ENCODE measurements at regions not wholly inside any gene's neighbourhood (a gene's known extent, or its start where the extent isn't known, plus 50 kb on each side); places are given as distances from the start of the nearest gene placed in this dataset.
"Not testable (repeated sequence)": the region's sequence is repeated elsewhere in the genome, so short reads cannot be mapped to it uniquely, and the experiment has no call there.

DNA sequence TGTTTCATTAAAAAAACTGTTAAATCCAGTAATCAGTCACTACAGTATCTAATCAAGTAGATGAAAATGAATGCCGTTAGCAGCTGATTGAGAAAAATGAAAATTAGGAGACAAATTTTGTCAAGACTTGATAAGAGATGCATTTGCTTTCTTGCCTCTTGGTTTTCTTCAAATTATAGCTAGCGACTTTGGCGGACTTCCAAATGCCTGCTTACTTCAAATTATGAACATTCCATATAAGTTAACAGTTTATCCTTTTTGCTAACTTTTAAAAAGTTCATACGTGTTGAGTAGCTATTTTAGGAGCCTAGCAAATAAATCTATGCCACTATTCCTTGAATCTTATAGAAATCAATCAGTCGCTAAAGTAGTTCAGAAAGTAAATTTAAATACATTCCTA is 58.8 kb downstream of the PPP4R3C start:
- DNase-seq = no peak

DNA sequence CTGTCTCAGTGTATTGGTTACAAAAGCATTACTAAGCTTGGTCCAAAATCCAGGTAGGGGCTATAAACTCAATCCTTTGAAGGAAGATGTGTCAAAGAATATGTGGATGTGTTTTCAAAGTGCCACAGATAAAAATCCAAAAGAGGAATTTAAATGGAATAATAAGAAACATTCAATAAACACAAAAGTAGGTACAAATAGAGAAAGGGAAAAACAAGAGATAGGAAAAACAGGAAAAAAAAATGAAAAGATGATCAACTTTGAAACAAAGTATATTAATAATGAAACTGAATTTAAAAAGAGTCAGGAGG is 64.0 kb downstream of the PPP4R3C start:
- DNase-seq = no peak

DNA sequence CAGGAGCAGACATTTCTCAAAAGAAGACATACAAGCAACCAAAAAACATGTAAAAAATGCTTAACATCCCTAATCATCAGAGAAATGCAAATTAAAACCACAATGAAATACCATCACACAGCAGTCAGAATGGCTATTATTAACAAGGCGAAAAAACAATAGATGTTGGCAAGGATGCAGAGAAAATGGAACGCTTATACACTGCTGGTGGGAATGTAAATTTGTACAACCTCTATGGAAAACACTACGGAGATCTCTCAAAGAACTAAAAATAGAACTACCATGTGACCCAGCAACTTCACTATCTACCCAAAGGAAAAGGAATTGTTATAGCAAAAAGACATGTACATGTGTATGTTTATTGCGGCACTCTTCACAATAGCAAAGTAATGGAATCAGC is 71.5 kb downstream of the PPP4R3C start:
- no peak for DNase-seq

- no peak for DNase-seq
Measured at GRCh38 chrX:27381419-27381818, 81.7 kb downstream of the PPP4R3C start.

DNA sequence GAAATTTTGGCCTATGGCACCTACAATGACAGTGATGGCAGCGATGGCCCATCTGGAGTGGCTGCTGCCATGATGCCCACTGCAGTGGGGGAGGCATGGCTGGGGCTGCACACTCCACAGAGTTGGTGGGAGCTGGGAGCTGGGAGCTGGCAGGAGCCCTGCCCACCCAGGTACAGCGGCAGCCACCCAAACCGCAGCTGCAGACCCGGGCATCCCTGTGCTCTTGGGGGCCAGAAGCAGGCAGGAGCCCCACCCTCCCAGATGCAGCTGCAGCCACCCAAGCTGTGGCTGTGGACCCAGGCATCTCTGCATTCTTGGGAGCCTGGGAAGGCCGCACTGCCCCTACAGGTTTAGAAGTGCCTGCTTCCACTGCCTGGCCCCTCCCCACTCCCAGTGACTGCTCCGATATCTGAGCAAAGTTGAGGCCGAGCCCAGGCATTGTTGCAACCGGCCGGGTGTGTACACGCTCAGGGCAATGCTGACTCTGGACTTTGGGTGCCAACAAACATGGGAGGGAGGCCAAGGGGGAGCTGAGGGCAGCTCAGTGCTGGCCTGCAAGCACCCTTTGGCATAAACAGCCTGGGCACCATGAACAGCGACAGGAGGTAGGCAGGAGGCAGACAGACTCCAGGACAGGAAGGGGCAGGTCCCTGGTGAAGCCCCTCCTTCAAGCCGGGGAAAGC is 82.8 kb downstream of the PPP4R3C start:
- no peak for DNase-seq

DNA sequence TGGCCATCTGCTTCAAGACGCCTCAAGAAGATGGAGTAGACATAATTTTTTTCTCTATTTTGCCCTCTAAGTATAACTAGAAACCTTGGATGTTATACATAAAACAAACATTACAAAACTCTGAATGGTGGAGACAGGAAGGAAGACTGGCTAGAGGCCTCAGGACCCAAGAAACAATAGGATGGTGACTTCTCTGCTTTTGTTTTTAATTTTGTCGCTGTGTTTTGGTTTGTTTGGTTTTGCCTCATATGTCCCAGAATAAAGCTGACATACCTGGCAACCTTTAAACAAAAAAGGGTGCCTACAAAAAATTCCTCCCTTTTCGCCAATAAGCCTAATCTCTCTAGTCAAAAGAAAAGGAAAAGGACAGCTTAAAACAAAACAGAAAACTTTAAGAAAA is 109.1 kb downstream of the PPP4R3C start:
- no peak for DNase-seq

DNA sequence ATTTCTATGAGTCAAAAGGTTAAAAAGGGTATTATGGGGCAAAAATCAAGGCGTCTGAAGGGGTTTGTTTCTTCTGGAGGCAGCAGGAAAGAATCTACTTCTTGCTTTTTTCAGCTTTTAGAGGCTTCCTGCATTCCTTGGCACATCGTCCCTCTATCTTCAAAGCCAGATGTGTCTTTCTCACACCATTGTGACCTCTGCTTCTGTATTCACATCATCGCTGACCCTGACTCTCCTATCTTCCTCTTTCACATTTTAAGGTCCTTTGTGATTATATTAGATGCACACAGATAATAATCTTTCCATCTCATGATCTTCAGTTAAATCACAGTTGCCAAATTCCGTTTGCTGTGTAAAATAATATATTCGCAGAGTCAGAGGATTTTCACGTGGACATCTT is 112.7 kb downstream of the PPP4R3C start:
- no peak for DNase-seq

DNA sequence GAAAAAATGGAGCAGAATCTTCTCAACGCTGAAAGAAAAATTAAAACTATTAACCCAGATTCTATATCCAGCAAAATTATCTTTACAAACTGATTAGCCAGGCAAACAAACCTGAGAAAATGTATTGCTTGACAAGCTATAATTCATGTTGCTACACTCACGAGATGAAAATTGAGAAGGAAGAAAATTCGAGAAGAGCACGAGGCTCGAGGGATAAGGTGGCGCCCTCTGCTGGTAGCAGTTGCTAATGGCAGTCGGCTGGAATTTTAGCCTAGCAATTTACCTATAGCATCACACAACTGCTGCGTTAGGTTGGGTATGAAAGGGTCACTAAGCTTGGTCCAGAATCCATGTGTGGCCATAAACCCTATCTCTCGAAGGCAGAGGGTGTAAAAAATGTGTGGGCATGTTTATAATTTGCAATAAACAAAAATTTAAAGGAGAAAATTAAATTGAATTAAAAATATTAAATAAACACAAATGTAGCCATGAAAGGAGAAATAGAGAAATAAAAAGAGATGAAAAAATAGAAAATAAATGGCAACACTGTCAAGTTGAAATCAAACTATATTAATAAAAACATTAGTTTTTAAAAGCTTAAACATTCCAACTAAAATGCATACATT is 126.6 kb downstream of the PPP4R3C start:
- DNase-seq = peak; percentile 52 to 56

DNA sequence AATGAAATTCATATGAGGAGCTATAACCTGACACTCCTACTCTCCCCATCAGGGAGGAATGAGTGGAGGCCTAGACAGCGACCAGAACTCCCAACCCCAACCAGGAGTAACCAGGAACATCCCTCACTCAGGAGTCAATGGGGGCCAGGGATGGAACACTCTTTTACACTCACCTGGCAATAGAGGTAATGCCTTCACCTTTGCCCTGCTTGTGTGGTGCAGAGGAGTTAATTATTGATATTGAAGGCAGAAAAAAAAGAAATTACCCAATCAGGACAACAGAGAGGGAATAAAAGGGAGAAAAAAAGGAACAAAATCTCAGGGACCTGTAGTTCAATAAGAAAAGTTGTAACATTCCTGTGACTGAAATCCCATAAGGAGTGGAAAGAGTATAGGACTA is 141.5 kb downstream of the PPP4R3C start:
- no peak for DNase-seq

DNA sequence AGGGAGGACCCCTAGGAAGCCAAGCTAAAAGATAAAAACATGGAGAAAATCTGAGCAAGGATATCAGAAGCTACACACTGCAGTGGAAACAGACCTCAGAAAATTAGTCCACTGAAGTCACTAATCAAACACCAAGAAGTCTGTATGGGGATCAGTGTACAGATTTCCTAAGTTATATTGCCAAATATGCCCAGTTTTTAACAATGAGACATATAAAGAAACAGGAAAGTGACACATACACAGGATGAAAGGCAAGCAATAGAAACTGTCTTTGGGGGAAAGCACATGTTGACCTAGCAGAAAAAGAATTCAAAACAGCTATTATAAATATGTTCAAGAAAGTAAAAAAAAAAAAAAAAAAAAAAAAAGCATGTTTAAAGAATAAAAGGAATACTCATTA is 153.7 kb downstream of the PPP4R3C start:
- no peak for DNase-seq

DNA sequence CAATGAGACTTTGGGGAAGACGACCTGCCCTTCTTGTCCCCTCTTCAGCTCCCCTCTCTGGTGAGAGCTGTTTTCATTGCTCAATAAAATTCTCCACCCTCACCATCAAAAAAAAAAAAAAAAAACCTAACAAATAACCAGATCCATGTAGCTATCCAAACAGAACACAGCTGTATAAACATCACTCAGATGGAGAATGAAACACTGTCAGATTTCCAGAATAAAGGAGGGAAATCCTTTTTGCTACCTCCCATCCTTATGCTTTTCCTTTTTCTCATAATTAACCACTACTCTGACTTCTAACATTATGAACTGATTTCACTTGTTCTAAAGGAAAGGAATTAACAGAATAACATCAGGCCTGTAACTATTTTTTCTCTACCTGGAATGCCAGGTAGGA is 155.6 kb downstream of the PPP4R3C start:
- DNase-seq = no peak

- DNase-seq = not testable (repeated sequence)
Measured at GRCh38 chrX:27292552-27292951, 170.6 kb downstream of the PPP4R3C start.

DNA sequence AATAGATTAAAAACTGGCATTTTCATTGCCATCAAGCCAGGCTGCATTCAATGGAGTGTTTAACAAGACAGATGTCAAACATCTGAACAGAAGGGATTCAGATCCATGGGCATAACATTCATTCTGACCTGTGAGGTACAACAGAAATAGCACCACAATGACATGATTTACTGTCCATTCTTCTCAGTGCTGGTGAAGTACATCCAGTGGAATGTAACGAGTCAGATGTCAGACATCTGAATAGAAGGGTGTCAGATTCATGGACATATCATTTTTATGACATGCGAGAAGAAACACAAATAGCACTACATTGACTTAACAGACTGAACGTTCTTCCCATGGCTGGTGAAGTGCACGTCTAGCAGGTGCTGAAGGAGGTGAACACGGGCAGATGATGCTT is 186.4 kb downstream of the PPP4R3C start:
- DNase-seq = no peak

GRCh38 chrX:27254656-27255055 is 208.5 kb downstream of the PPP4R3C start:
- no peak for DNase-seq

GRCh38 chrX:27251369-27251768 is 211.8 kb downstream of the PPP4R3C start:
- no peak for DNase-seq

DNA sequence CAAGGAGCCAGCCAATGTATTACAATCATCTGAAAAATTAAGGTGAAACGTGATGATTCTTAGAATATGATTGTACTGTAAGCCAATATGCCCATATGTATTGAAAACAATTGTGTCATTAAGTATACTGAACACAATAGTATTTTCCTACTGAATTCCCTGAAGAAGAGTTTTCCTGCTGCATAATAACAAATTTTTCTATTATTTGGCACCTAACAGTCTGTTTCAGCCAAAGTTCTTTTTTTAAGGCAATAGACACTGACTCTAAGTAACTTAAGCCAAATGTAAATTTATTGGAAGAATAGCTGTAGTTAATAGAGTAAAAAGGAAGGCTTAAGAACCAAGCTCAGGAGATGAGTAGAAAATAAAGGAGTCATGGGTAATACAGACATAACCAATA is 220.6 kb downstream of the PPP4R3C start:
- no peak for DNase-seq

DNA sequence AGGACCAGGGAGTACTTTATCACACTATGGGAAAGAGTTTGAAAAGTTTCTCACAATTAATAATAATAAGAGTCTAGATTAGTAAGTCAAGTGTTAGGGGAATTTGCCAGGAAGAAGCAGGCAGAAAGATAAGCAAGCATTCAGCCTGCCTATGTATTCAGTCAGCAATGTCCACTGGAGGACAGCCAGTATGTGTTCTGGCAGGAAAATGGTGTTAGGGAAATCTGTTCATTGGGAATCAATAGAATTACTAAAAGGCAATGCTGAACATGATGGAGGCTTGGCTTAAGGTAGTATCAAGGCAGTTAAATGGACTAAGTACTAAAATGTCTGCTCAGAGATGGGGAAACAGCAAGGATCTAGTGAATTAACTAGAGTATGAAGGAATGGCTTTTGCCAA is 221.2 kb downstream of the PPP4R3C start:
- no peak for DNase-seq

GRCh38 chrX:27240042-27240441 is 223.1 kb downstream of the PPP4R3C start:
- DNase-seq = not testable (repeated sequence)

DNA sequence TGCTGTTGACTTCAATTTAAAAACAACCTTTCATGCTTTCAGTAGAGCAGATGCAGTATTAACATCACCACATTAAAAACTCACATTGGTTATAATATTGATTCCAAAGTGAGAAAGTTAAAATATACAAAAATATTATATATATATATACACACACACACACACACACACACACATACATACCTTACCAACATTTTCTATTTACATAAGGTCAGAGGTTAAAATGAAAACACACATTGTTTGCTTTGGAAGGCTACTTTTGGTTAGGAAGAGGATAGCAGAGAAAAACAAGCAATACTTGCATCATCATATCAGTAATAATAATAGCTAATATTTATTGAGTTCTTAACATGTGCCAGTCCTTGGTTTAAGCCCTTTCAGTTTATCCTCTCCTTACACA is 226.5 kb downstream of the PPP4R3C start:
- DNase-seq = no peak

DNA sequence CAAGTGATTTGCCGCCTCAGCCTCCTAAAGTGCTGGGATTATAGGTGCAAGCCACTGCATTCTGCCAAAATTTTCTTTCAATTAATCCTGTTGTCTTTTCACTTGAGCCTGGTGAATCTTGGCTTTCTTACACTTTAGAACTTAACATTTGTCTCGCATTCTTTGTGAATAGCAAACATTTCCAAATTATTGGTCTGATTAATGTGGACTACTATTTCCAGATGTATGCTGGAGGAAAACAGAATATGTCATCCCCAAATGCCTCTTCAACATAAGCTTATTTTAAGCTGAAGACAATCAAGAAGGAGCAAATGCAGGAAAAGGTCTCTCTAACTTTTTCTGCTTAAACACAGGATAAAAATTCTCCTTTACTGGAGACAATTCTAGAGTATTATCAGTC is 233.4 kb downstream of the PPP4R3C start:
- no peak for DNase-seq

DNA sequence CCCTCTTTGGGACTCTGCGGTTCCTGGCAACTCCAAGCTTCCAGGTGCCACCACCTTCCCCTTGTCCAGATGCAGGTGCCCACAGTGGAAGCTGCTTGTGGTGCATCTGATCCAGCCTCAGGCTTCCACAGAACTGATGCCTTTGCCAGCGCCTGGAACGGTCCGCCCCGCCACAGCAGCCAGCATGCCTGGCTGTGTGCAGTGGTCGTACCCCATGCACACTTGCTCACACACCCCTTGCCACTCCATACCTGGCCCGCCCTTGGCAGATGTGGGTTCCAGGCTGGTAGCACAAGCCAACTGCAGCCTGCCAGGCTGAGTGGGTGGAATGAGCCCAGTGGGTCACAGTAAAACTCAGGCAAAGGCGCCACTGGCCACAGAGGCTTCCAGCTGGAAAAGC is 240.5 kb downstream of the PPP4R3C start:
- no peak for DNase-seq

GRCh38 chrX:27186671-27187070 is 276.5 kb downstream of the PPP4R3C start:
- peak; percentile 23 to 37 for DNase-seq

DNA sequence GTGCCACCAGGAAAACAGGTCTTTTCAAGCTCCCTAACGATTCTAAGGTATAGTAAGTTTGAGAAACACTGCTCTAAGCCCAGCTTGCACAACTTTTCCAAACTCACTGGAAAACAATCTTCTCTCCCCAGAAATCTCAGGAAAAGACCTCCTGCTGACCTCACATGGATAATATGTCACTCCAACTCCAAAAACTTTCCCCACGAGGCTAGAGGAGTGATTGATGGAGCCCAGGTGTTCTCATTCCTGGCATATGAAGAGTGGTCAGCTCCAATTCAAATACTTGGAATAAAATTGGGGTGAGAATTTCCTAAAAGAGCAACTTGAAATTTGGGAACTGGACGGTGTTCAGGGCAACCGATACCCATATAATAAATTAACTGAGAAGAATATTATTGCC is 299.9 kb downstream of the PPP4R3C start:
- no peak for DNase-seq

GRCh38 chrX:27162496-27162895 is 300.6 kb downstream of the PPP4R3C start:
- DNase-seq = no peak

DNA sequence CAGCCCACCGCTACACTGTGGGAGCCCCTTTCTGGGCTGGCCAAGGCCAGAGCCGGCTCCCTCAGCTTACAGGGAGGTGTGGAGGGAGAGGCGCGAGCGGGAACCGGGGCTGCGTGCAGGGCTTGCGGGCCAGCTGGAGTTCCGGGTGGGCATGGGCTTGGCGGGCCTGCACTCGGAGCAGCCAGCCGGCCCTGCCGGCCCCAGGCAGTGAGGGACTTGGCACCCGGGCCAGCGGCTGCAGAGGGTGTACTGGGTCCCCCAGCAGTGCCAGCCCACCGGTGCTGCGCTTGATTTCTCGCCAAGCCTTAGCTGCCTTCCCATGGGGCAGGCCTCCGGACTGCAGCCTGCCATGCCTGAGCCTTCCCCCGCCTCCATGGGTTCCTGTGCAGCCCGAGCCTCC is 306.2 kb downstream of the PPP4R3C start:
- not testable (repeated sequence) for DNase-seq
